Endodermal cell (in vitro differentiated cells): ENCODE measurements at regions not wholly inside any gene's neighbourhood (a gene's known extent, or its start where the extent isn't known, plus 50 kb on each side); places are given as distances from the start of the nearest gene placed in this dataset.

Experiments
- DNase-seq: peaks from one replicate; pipeline ENCODE4 v3.0.0-alpha.2; 2017
- H3K27ac ChIP-seq: 2 replicates; pipeline ENCODE4 v1.5.1; 2013; ENCODE audit warnings: mild to moderate bottlenecking, low read depth, low read length, moderate library complexity
- H3K27me3 ChIP-seq: 2 replicates; pipeline ENCODE4 v1.6.1; 2013; ENCODE audit warnings: mild to moderate bottlenecking, low read length, moderate library complexity; ENCODE audit not compliant: insufficient read depth, control insufficient read depth, poor library complexity, severe bottlenecking
- H3K36me3 ChIP-seq: 2 replicates; pipeline ENCODE4 v1.7.0; 2013; ENCODE audit warnings: mild to moderate bottlenecking, low read length, moderate library complexity; ENCODE audit not compliant: control insufficient read depth, insufficient read depth
- H3K4me1 ChIP-seq: one replicate; pipeline ENCODE4 v1.7.0; 2013; ENCODE audit warnings: low read length; ENCODE audit not compliant: control insufficient read depth, insufficient read depth
- H3K4me3 ChIP-seq: 2 replicates; pipeline ENCODE4 v1.5.1; 2013; ENCODE audit warnings: mild to moderate bottlenecking, low read length, moderate library complexity
- H3K9ac ChIP-seq: 2 replicates; pipeline ENCODE4 v1.6.1; 2013; ENCODE audit warnings: mild to moderate bottlenecking, low read length, moderate library complexity; ENCODE audit not compliant: poor library complexity, severe bottlenecking; ENCODE audit errors: extremely low read depth
- H3K9me3 ChIP-seq: 2 replicates; pipeline ENCODE4 v1.6.1; 2013; ENCODE audit warnings: mild to moderate bottlenecking, low read length, moderate library complexity; ENCODE audit not compliant: control insufficient read depth
- H3K27ac Mint-ChIP-seq: 2 replicates; pipeline ENCODE4 v1.8.0; 2020; ENCODE audit warnings: mixed read lengths
- H3K27me3 Mint-ChIP-seq: 2 replicates; pipeline ENCODE4 v1.8.0; 2021; ENCODE audit warnings: mild to moderate bottlenecking, mixed read lengths; ENCODE audit not compliant: insufficient read depth
- H3K36me3 Mint-ChIP-seq: 2 replicates; pipeline ENCODE4 v1.8.0; 2020; ENCODE audit warnings: low read depth, mixed read lengths
- H3K4me1 Mint-ChIP-seq: 2 replicates; pipeline ENCODE4 v1.8.0; 2020; ENCODE audit warnings: mixed read lengths
- H3K4me3 Mint-ChIP-seq: 2 replicates; pipeline ENCODE4 v1.8.0; 2020; ENCODE audit warnings: mild to moderate bottlenecking, moderate library complexity, mixed read lengths
- H3K9me3 Mint-ChIP-seq: 2 replicates; pipeline ENCODE4 v1.8.0; 2020; ENCODE audit warnings: mild to moderate bottlenecking, mixed read lengths
- CTCF ChIP-seq: fragments of 200-600 bp; sonication (generic); conservative IDR thresholded peaks from 2 replicates; pipeline ENCODE4 v1.5.0; 2021; ENCODE audit warnings: antibody characterized with exemption, mild to moderate bottlenecking
- WGBS, 2 experiments: methylation state at CpG; one replicate each; pipeline versions ENCODE4 v1.1.5 to v1.1.7; 2013; ENCODE audit warnings: missing lambda C conversion rate in 2 of 2, mixed read lengths in 1 of 2; ENCODE audit not compliant: insufficient coverage in 1 of 2, insufficient read length in 1 of 2; 5-methylcytosine and 5-hydroxymethylcytosine counted together

GRCh38 chr4:75376543-75376942 lies 137.7 kb downstream of the RCHY1 start:
- Mint-ChIP-seq H3K27ac (no peak overlapping the region), H3K36me3 (no peaks in the 10 kb centered on the region), H3K4me3 (no peak overlapping the region), H3K4me1 (no peaks in the 10 kb centered on the region), H3K27me3 (peaks cover 45% of the 10 kb centered on the region), H3K9me3 (peaks cover 30% of the 10 kb centered on the region)
- H3K36me3 ChIP-seq = no peaks in the 10 kb centered on the region
- H3K4me1 ChIP-seq = no peaks in the 10 kb centered on the region
- no peak for DNase-seq
- H3K27ac ChIP-seq = no peak overlapping the region
- no peaks in the 10 kb centered on the region for H3K27me3 ChIP-seq
- H3K4me3 ChIP-seq = no peak overlapping the region
- no peak for TF ChIP-seq CTCF
- no peak overlapping the region for H3K9ac ChIP-seq
- H3K9me3 ChIP-seq = peaks cover 19% of the 10 kb centered on the region

GRCh38 chr4:75371915-75372314 lies 142.3 kb downstream of the RCHY1 start:
- H3K36me3 ChIP-seq = no peaks in the 10 kb centered on the region
- no peak for TF ChIP-seq CTCF
- H3K4me1 ChIP-seq = no peaks in the 10 kb centered on the region
- peaks cover 44% of the 10 kb centered on the region for H3K27me3 ChIP-seq
- no peak overlapping the region for H3K4me3 ChIP-seq
- H3K9ac ChIP-seq = no peak overlapping the region
- H3K9me3 ChIP-seq = no peaks in the 10 kb centered on the region
- no peak overlapping the region for H3K27ac ChIP-seq
- H3K27ac Mint-ChIP-seq = no peak overlapping the region
- 82 to 88% methylated on average over 1 to 2 of the region's 2 CpGs for WGBS, 2 experiments
- H3K9me3 Mint-ChIP-seq = peaks cover 2% of the 10 kb centered on the region
- H3K4me1 Mint-ChIP-seq = no peaks in the 10 kb centered on the region
- no peaks in the 10 kb centered on the region for H3K36me3 Mint-ChIP-seq
- H3K4me3 Mint-ChIP-seq = no peak overlapping the region
- H3K27me3 Mint-ChIP-seq = peaks cover 73% of the 10 kb centered on the region
- DNase-seq = no peak

GRCh38 chr4:75370576-75370975 lies 143.6 kb downstream of the RCHY1 start:
- no peak for DNase-seq

More at GRCh38 chr4:75370576-75370975, 143.6 kb downstream of the RCHY1 start:
- Mint-ChIP-seq H3K36me3 (no peaks in the 10 kb centered on the region), H3K9me3 (no peaks in the 10 kb centered on the region), H3K27me3 (peaks cover 78% of the 10 kb centered on the region), H3K27ac (no peak overlapping the region), H3K4me1 (no peaks in the 10 kb centered on the region), H3K4me3 (no peak overlapping the region)
- H3K9me3 ChIP-seq = no peaks in the 10 kb centered on the region
- no peaks in the 10 kb centered on the region for H3K4me1 ChIP-seq
- no peak overlapping the region for H3K27ac ChIP-seq
- WGBS, 2 experiments = 100% methylated on average over 2 of the region's 3 CpGs; no CpG with 5 or more reads in 1 of the 2 experiments
- H3K27me3 ChIP-seq = peaks cover 49% of the 10 kb centered on the region
- no peaks in the 10 kb centered on the region for H3K36me3 ChIP-seq
- no peak for TF ChIP-seq CTCF
- H3K4me3 ChIP-seq = no peak overlapping the region
- H3K9ac ChIP-seq = no peak overlapping the region
